H1 (cell line): ENCODE measurements at regions not wholly inside any gene's neighbourhood (a gene's known extent, or its start where the extent isn't known, plus 50 kb on each side); places are given as distances from the start of the nearest gene placed in this dataset.

Experiments used
- CTCF ChIA-PET: fragments of 300-600 bp; sonication (Branson Sonifier 250); formaldehyde crosslinking; loops from one replicate; lab custom pipeline; 2021; ENCODE audit not compliant: partially characterized antibody; lab: Charles Lee
- POLR2A ChIA-PET: fragments of 300-600 bp; sonication (Branson Sonifier 250); formaldehyde crosslinking; loops from one replicate; lab custom pipeline; 2021; ENCODE audit warnings: inconsistent platforms; ENCODE audit not compliant: partially characterized antibody; lab: Charles Lee
- DNase-seq, 2 experiments: peaks; one replicate each; pipeline versions ENCODE4 v3.0.0 to v3.0.0-alpha.2; 2010 to 2022; ENCODE audit warnings: low spot score in 2 of 2, low read depth in 1 of 2, mixed read lengths in 1 of 2
- FAIRE-seq: peaks from 2 replicates; lab custom pipeline; 2011; peaks lifted over from hg19 to GRCh38; lab: Jason Lieb, UNC
- H2AFZ ChIP-seq: 2 replicates; pipeline ENCODE4 v1.8.1; 2012; ENCODE audit warnings: low read length, inconsistent platforms
- H2AK5ac ChIP-seq: 2 replicates; pipeline ENCODE4 v1.6.1; 2013; ENCODE audit warnings: low read depth, low read length
- H2BK120ac ChIP-seq: replicated peaks from 2 replicates; pipeline ENCODE3; 2013; ENCODE audit warnings: low read depth, low read length, inconsistent platforms
- H2BK12ac ChIP-seq: 2 replicates; pipeline ENCODE4 v1.6.1; 2013; ENCODE audit warnings: low read depth, low read length
- H2BK15ac ChIP-seq: 2 replicates; pipeline ENCODE4 v1.6.1; 2013; ENCODE audit warnings: low read length
- H2BK20ac ChIP-seq: 2 replicates; pipeline ENCODE4 v1.6.1; 2013; ENCODE audit warnings: low read length
- H2BK5ac ChIP-seq: 2 replicates; pipeline ENCODE4 v1.6.1; 2013; ENCODE audit warnings: low read depth, low read length
- H3K14ac ChIP-seq: 2 replicates; pipeline ENCODE4 v1.6.1; 2013; ENCODE audit warnings: inconsistent platforms; ENCODE audit not compliant: insufficient read length
- H3K18ac ChIP-seq: 2 replicates; pipeline ENCODE4 v1.6.1; 2013; ENCODE audit warnings: low read length; ENCODE audit errors: extremely low read depth
- H3K23ac ChIP-seq: 2 replicates; pipeline ENCODE4 v1.6.1; 2013; ENCODE audit warnings: inconsistent platforms; ENCODE audit not compliant: insufficient read length
- H3K23me2 ChIP-seq: 2 replicates; pipeline ENCODE4 v1.6.1; 2013; ENCODE audit warnings: low read depth, low read length
- H3K27ac ChIP-seq: 2 replicates; pipeline ENCODE4 v1.6.1; 2011; ENCODE audit warnings: low read depth, low read length, inconsistent platforms
- H3K27me3 ChIP-seq, 4 experiments: replicated peaks in 1 of 4; 1 replicate in 1 of 4; 2 replicates in 3 of 4; pipeline versions ENCODE4 v1.6.1 to v1.8.1; 2011 to 2013; ENCODE audit warnings: low read length in 3 of 4, mild to moderate bottlenecking in 3 of 4, inconsistent platforms in 2 of 4, mixed read lengths in 2 of 4, moderate library complexity in 1 of 4; ENCODE audit not compliant: control insufficient read depth in 3 of 4, insufficient read depth in 3 of 4; ENCODE audit errors: extremely low read depth in 1 of 4
- H3K36me3 ChIP-seq, 4 experiments: 2 replicates each; pipeline versions ENCODE4 v1.6.1 to v1.8.1; 2011 to 2013; ENCODE audit warnings: mild to moderate bottlenecking in 4 of 4, low read length in 3 of 4, moderate library complexity in 2 of 4, control low read depth in 1 of 4, inconsistent platforms in 1 of 4; ENCODE audit not compliant: insufficient read depth in 4 of 4, control insufficient read depth in 2 of 4
- H3K4ac ChIP-seq: replicated peaks from 2 replicates; pipeline ENCODE3; 2013; ENCODE audit warnings: low read length, low read depth, mixed read lengths, inconsistent platforms; ENCODE audit not compliant: insufficient read length
- H3K4me1 ChIP-seq, 4 experiments: replicated peaks in 1 of 4; 1 replicate in 1 of 4; 2 replicates in 3 of 4; pipeline versions ENCODE4 v1.6.1 to v1.8.1; 2011 to 2013; ENCODE audit warnings: low read length in 3 of 4, inconsistent platforms in 2 of 4, mixed read lengths in 1 of 4; ENCODE audit not compliant: insufficient read depth in 4 of 4, control insufficient read depth in 3 of 4
- H3K4me2 ChIP-seq, 2 experiments: 2 replicates each; pipeline versions ENCODE4 v1.6.1 to v1.8.1; 2011 to 2013; ENCODE audit warnings: low read depth in 2 of 2, low read length in 2 of 2, control low read depth in 1 of 2, inconsistent platforms in 1 of 2, mild to moderate bottlenecking in 1 of 2; ENCODE audit not compliant: insufficient read depth in 1 of 2
- H3K4me3 ChIP-seq, 4 experiments: fragments of 200-600, 300-600 bp in 1 of 4; sonication (generic), shearing (Covaris generic), sonication (Bioruptor Twin) in 1 of 4; 2 replicates each; pipeline versions ENCODE4 v1.5.1 to v1.8.1; 2011 to 2016; ENCODE audit warnings: low read length in 4 of 4, low read depth in 3 of 4, control low read depth in 2 of 4, inconsistent platforms in 2 of 4, mild to moderate bottlenecking in 2 of 4, mixed read lengths in 1 of 4, moderate library complexity in 1 of 4; ENCODE audit not compliant: insufficient read depth in 2 of 4; ENCODE audit errors: extremely low read depth in 1 of 4
- H3K56ac ChIP-seq: replicated peaks from 2 replicates; pipeline ENCODE3; 2013; ENCODE audit warnings: low read depth, mild to moderate bottlenecking, mixed read lengths, low read length, inconsistent platforms; ENCODE audit not compliant: insufficient read length
- H3K79me1 ChIP-seq: 2 replicates; pipeline ENCODE4 v1.6.1; 2013; ENCODE audit warnings: low read depth, low read length, control low read depth
- H3K79me2 ChIP-seq, 2 experiments: 2 replicates each; pipeline versions ENCODE4 v1.6.1 to v1.8.1; 2012 to 2013; ENCODE audit warnings: low read length in 2 of 2, mild to moderate bottlenecking in 2 of 2, inconsistent platforms in 1 of 2; ENCODE audit not compliant: insufficient read depth in 2 of 2, control insufficient read depth in 1 of 2
- H3K9ac ChIP-seq, 4 experiments: replicated peaks in 1 of 4; 1 replicate in 1 of 4; 2 replicates in 3 of 4; pipeline versions ENCODE4 v1.6.1 to v1.8.1; 2011 to 2013; ENCODE audit warnings: low read depth in 3 of 4, low read length in 3 of 4, control low read depth in 2 of 4, mild to moderate bottlenecking in 2 of 4, moderate library complexity in 2 of 4, inconsistent platforms in 1 of 4; ENCODE audit errors: extremely low read depth in 1 of 4
- H3K9me3 ChIP-seq, 2 experiments: 2 replicates each; pipeline versions ENCODE4 v1.6.1 to v1.8.1; 2012 to 2013; ENCODE audit warnings: mild to moderate bottlenecking in 2 of 2, moderate library complexity in 2 of 2, control low read depth in 1 of 2, inconsistent platforms in 1 of 2, low read depth in 1 of 2, low read length in 1 of 2, mixed read lengths in 1 of 2; ENCODE audit not compliant: insufficient read depth in 2 of 2
- H4K20me1 ChIP-seq, 2 experiments: replicated peaks in 1 of 2; 2 replicates each; pipeline versions ENCODE3 to v1.8.1; 2011 to 2013; ENCODE audit warnings: inconsistent platforms in 2 of 2, low read length in 2 of 2, mild to moderate bottlenecking in 1 of 2; ENCODE audit not compliant: insufficient read depth in 2 of 2, control insufficient read depth in 1 of 2
- H4K5ac ChIP-seq: 2 replicates; pipeline ENCODE4 v1.6.1; 2013; ENCODE audit warnings: low read length, low read depth, mixed read lengths, inconsistent platforms; ENCODE audit not compliant: insufficient read length
- H4K8ac ChIP-seq: 2 replicates; pipeline ENCODE4 v1.8.0; 2013; ENCODE audit warnings: mild to moderate bottlenecking, moderate library complexity, low read length, inconsistent platforms; ENCODE audit not compliant: insufficient read depth; ENCODE audit errors: extremely low read depth
- H4K91ac ChIP-seq: replicated peaks from 2 replicates; pipeline ENCODE3; 2013; ENCODE audit warnings: low read length, mixed read lengths, inconsistent platforms; ENCODE audit not compliant: insufficient read length
- KDM5A ChIP-seq: fragments of 200-600 bp; IDR thresholded peaks from 2 replicates; pipeline ENCODE4 v1.7.1; 2012; ENCODE audit warnings: mild to moderate bottlenecking, low read length, inconsistent platforms, mixed read lengths
- RAD21 ChIP-seq, 2 experiments: IDR thresholded peaks in 1 of 2; conservative IDR thresholded peaks in 1 of 2; 2 replicates each; pipeline ENCODE4 v1.6.1; 2011; ENCODE audit warnings: low read depth in 2 of 2, low read length in 2 of 2, improper control_type of control experiment in 1 of 2, inconsistent platforms in 1 of 2, mild to moderate bottlenecking in 1 of 2, moderate library complexity in 1 of 2
- SRF ChIP-seq: IDR thresholded peaks from 2 replicates; pipeline ENCODE4 v1.6.1; 2011; ENCODE audit warnings: mild to moderate bottlenecking, low read depth, low read length, moderate library complexity
- WGBS, 2 experiments: shearing (Covaris generic) in 1 of 2; methylation state at CpG; one replicate each; pipeline versions ENCODE4 v1.1.6 to v1.1.7; 2013 to 2015; ENCODE audit warnings: low lambda C conversion rate in 2 of 2, mixed read lengths in 2 of 2, inconsistent platforms in 1 of 2, low coverage in 1 of 2, missing lambda C conversion rate in 1 of 2; ENCODE audit not compliant: insufficient replicate concordance in 2 of 2, insufficient coverage in 1 of 2, insufficient read length in 1 of 2; ENCODE audit errors: extremely low coverage in 1 of 2, missing lambda C conversion rate in 1 of 2; 5-methylcytosine and 5-hydroxymethylcytosine counted together

- FAIRE-seq (peak; percentile 62), DNase-seq (no peak)
- Histone ChIP-seq H3K4ac (no peak overlapping the region), H2BK15ac (no peak overlapping the region), H3K4me2 (no peak overlapping the region), H3K14ac (no peak overlapping the region), H2BK5ac (no peak overlapping the region), H3K18ac (no peak overlapping the region), H3K79me2 (no peaks in the 10 kb centered on the region), H3K23ac (no peak overlapping the region), H4K5ac (no peak overlapping the region), H2BK12ac (no peak overlapping the region), H3K4me3 (no peak overlapping the region), H2BK120ac (no peak overlapping the region), H3K4me1 (peaks cover 2 to 11% (median 5%) of the 10 kb centered on the region in 4 experiments; a peak in 5 of 7 replicates), H2AFZ (no peak overlapping the region), H3K36me3 (no peaks in the 10 kb centered on the region), H3K27ac (no peak overlapping the region), H4K20me1 (no peaks in the 10 kb centered on the region), H4K91ac (no peak overlapping the region), H3K9me3 (no peaks in the 10 kb centered on the region), H2BK20ac (no peak overlapping the region; the same call in 1 of the 2 replicates), H2AK5ac (no peak overlapping the region), H3K56ac (no peak overlapping the region), H3K79me1 (no peaks in the 10 kb centered on the region), H3K23me2 (0 out of 2 replicates have a peak, but pooled peaks cover 2% of the 10 kb centered on the region), H3K9ac (no peak overlapping the region), H4K8ac (no peak overlapping the region), H3K27me3 (no peaks in the 10 kb centered on the region)
- ChIA-PET POLR2A (no interaction called here), CTCF (no interaction called here)
- TF ChIP-seq RAD21 (IDR thresholded peaks at IDR 0.05 in 1 of 2, conservative IDR thresholded peaks at IDR 0.05 in 1 of 2; ENCODE audit: low read depth in 2 of 2, low read length in 2 of 2) (peak in 1 of 2 experiments; percentile 11; a peak in 1 of 4 replicates), KDM5A (no peak), SRF (no peak)
- 92% methylated on average over 9 of the region's 9 CpGs; no CpG with 5 or more reads in 1 of the 2 experiments for WGBS, 2 experiments
Observed at GRCh38 chrX:39609941-39610340, 487.8 kb downstream of the BCOR start.
